ENCODE measurements at regions not wholly inside any gene's neighbourhood (a gene's known extent, or its start where the extent isn't known, plus 50 kb on each side); places are given as distances from the start of the nearest gene placed in this dataset.

- TF ChIP-seq CTCF (IDR thresholded peaks at IDR 0.05; ENCODE audit: low read depth, low read length): no peak
- no peak for TF ChIP-seq POLR2A (IDR thresholded peaks at IDR 0.05; ENCODE audit: extremely low read depth, insufficient read length)
Observed at GRCh38 chr2:17430326-17430725, 87.9 kb downstream of the RAD51AP2 start.
